ENCODE measurements at regions not wholly inside any gene's neighbourhood (a gene's known extent, or its start where the extent isn't known, plus 50 kb on each side); places are given as distances from the start of the nearest gene placed in this dataset.

DNA sequence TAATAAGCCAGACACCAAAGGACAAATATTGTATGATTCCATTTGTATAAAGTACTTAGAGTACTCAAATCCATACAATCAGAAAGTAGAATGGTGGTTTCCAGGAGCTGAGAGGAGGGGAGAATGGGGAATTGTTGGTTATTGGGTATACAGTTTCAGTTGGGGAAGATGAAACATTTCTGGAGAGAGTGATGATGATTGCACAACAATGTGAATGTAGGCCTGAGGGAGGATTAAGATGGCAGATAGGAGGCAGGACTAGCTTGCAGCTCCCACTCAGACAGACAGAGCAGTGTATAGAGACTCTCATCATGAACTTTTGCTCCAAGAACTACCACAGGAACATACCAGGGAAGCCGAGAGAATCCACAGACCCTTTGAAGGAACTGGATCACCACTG lies 75.7 kb upstream of the PAK3 start:
- Histone ChIP-seq H3K4me1 (no peaks in the 10 kb centered on the region), H3K27ac (replicated peaks in 1 of 4) (no peak overlapping the region), H3K4me3 (no peak overlapping the region), H3K9me3 (peaks cover 0 to 10% (median 0%) of the 10 kb centered on the region in 4 donors), H3K27me3 (no peaks in the 10 kb centered on the region), H3K36me3 (no peaks in the 10 kb centered on the region)
- intact Hi-C loops (cut with DNase I): no loop called here
- 75% methylated on average over 1 of the region's 1 CpG for WGBS
- TF ChIP-seq POLR2AphosphoS5 (IDR thresholded peaks at IDR 0.05) (no peak), POLR2A (IDR thresholded peaks at IDR 0.05; ENCODE audit: low read depth) (no peak), EP300 (IDR thresholded peaks at IDR 0.05) (no peak)
- TF ChIP-seq, protein P1, sequence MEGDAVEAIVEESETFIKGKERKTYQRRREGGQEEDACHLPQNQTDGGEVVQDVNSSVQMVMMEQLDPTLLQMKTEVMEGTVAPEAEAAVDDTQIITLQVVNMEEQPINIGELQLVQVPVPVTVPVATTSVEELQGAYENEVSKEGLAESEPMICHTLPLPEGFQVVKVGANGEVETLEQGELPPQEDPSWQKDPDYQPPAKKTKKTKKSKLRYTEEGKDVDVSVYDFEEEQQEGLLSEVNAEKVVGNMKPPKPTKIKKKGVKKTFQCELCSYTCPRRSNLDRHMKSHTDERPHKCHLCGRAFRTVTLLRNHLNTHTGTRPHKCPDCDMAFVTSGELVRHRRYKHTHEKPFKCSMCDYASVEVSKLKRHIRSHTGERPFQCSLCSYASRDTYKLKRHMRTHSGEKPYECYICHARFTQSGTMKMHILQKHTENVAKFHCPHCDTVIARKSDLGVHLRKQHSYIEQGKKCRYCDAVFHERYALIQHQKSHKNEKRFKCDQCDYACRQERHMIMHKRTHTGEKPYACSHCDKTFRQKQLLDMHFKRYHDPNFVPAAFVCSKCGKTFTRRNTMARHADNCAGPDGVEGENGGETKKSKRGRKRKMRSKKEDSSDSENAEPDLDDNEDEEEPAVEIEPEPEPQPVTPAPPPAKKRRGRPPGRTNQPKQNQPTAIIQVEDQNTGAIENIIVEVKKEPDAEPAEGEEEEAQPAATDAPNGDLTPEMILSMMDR (IDR thresholded peaks at IDR 0.05): no peak
- DNase-seq (ENCODE audit: extremely low spot score): no peak

DNA sequence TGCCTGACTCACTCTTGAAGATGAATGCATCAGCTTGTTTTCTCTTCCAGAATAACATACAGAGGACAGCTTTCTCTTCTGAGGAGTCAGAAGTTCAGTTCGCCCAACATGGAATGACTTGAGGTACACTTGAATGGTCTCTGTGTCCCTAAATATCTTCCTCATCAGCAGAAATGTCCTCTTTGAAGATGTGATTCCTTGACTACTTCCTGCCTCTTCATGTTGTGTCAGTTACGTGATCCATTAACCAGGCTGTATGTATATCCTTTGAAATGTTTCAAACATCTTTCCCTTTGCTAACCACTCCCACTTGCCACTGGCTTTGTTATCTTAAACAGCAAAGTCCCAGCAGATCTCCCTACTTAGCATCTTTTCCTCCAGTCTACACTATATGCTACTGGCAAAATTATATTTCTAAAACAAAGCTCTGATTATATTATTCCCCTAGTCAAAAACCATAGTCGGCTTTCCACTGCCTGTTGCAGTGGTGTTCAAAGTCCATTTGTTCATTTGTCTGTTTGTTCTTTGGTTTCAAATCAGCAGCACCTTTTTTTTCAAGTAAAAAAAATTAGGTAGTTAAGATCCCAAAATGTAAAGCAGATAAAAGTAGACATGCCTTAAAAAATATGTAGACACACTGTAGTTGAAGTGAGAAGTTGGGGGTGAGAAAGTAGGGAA lies 82.1 kb upstream of the PAK3 start:
- intact Hi-C loops (cut with DNase I): no loop called here
- no peaks in the 10 kb centered on the region for H3K27me3 ChIP-seq
- DNase-seq (ENCODE audit: extremely low spot score): no peak
- no peak overlapping the region for H3K4me3 ChIP-seq
- no peaks in the 10 kb centered on the region for H3K36me3 ChIP-seq
- 58% methylated on average over 3 of the region's 3 CpGs for WGBS
- no peaks in the 10 kb centered on the region for H3K4me1 ChIP-seq
- no peaks in the 10 kb centered on the region for H3K9me3 ChIP-seq
- no peak overlapping the region for H3K27ac ChIP-seq (replicated peaks in 1 of 4)
- no peak for TF ChIP-seq POLR2A (IDR thresholded peaks at IDR 0.05; ENCODE audit: low read depth)
- no peak for TF ChIP-seq EP300 (IDR thresholded peaks at IDR 0.05)
- TF ChIP-seq, protein P1 (IDR thresholded peaks at IDR 0.05): no peak
- TF ChIP-seq POLR2AphosphoS5 (IDR thresholded peaks at IDR 0.05): no peak

DNA sequence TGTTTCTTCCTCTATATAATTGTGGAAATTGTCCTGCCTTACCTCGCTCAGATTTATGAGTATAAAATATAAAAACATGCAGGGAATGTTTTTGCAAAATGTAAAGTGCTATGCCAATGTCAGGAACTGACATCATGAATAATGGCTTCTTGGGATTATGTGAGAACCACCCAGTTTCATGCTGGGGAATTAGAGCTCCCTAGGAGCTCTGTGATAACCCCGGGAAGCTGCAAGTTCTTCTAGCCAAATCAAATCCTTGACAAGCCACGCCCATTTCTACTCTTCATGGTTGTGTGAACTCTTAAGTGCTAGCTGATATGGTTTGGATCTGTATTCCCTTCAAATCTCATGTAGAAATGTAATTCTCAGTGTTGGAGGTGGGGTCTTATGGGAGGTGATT lies 85.9 kb upstream of the PAK3 start:
- no peak for DNase-seq (ENCODE audit: extremely low spot score)
- Histone ChIP-seq H3K27ac (replicated peaks in 1 of 4) (no peak overlapping the region), H3K36me3 (no peaks in the 10 kb centered on the region), H3K9me3 (no peaks in the 10 kb centered on the region), H3K27me3 (no peaks in the 10 kb centered on the region), H3K4me3 (no peak overlapping the region), H3K4me1 (no peaks in the 10 kb centered on the region)
- intact Hi-C loops (cut with DNase I): no loop called here
- WGBS: 42% methylated on average over 3 of the region's 3 CpGs
- TF ChIP-seq POLR2A (IDR thresholded peaks at IDR 0.05; ENCODE audit: low read depth): no peak
- TF ChIP-seq EP300 (IDR thresholded peaks at IDR 0.05): no peak
- no peak for TF ChIP-seq POLR2AphosphoS5 (IDR thresholded peaks at IDR 0.05)
- TF ChIP-seq, protein P1 (IDR thresholded peaks at IDR 0.05): no peak

DNA sequence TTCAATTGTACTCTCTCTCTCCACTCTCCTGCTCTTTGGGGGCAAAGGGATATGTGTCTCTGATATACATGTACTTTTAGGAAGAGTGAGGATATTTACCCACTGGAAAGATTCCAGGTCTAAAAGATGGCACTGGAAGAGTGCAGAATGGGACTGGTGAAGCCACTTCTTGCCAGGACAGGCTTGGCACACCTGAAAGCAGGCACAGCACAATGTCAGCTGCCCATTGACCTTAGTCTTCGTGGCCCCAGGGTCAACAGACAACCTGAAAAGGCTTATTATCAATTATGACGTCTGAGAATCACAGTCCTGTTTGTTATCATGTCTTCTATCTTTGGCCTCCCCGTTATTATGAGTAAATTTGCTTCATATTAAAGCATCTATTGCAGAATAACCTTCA lies 86.7 kb upstream of the PAK3 start:
- intact Hi-C loops (cut with DNase I): no loop called here
- H3K9me3 ChIP-seq: no peaks in the 10 kb centered on the region
- no peak overlapping the region for H3K4me3 ChIP-seq
- H3K36me3 ChIP-seq: no peaks in the 10 kb centered on the region
- TF ChIP-seq POLR2A (IDR thresholded peaks at IDR 0.05; ENCODE audit: low read depth) (no peak), EP300 (IDR thresholded peaks at IDR 0.05) (no peak), POLR2AphosphoS5 (IDR thresholded peaks at IDR 0.05) (no peak)
- TF ChIP-seq, protein P1 (IDR thresholded peaks at IDR 0.05): no peak
- WGBS: 35% methylated on average over 3 of the region's 3 CpGs
- no peaks in the 10 kb centered on the region for H3K27me3 ChIP-seq
- H3K27ac ChIP-seq (replicated peaks in 1 of 4): no peak overlapping the region
- DNase-seq (ENCODE audit: extremely low spot score): no peak
- H3K4me1 ChIP-seq: no peaks in the 10 kb centered on the region

DNA sequence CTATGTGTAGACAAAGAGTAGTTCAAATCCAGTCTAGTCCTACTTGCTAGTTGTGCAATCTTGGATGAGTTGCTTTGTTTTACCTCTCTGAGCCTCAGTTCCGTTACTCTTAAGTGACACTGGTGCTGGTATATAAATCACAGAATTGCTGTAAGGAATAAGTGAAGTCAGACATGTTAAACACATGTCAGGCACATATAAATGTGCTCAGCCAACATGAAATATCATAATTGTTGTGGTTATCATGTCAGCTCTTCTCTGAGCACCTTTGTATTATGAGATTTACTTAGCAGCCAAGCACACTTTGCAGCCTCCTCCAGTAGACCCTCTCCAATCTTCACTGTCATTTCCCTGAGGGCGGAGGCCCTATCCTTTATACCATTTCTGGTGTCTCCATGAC lies 87.9 kb upstream of the PAK3 start:
- Histone ChIP-seq H3K27ac (replicated peaks in 1 of 4) (no peak overlapping the region), H3K9me3 (no peaks in the 10 kb centered on the region), H3K36me3 (no peaks in the 10 kb centered on the region), H3K4me1 (no peaks in the 10 kb centered on the region), H3K27me3 (no peaks in the 10 kb centered on the region), H3K4me3 (no peak overlapping the region)
- TF ChIP-seq POLR2A (IDR thresholded peaks at IDR 0.05; ENCODE audit: low read depth) (no peak), POLR2AphosphoS5 (IDR thresholded peaks at IDR 0.05) (no peak), EP300 (IDR thresholded peaks at IDR 0.05) (no peak)
- TF ChIP-seq, protein P1 (IDR thresholded peaks at IDR 0.05): no peak
- intact Hi-C loops (cut with DNase I): no loop called here
- WGBS: 60% methylated on average over 2 of the region's 2 CpGs
- DNase-seq (ENCODE audit: extremely low spot score): no peak
